Esophagus (tissue), 2 donors: ENCODE measurements at regions not wholly inside any gene's neighbourhood (a gene's known extent, or its start where the extent isn't known, plus 50 kb on each side); places are given as distances from the start of the nearest gene placed in this dataset.

ENCODE experiments used
- H3K27ac ChIP-seq, 2 donors: one replicate each; pipeline ENCODE4 v1.5.1; 2013; ENCODE audit warnings: low read depth in 2 of 2, mild to moderate bottlenecking in 2 of 2, inconsistent platforms in 1 of 2, low read length in 1 of 2, moderate library complexity in 1 of 2
- H3K27me3 ChIP-seq, 2 donors: one replicate each; pipeline ENCODE4 v1.6.1; 2013; ENCODE audit warnings: low read length in 2 of 2, control low read depth in 1 of 2, mild to moderate bottlenecking in 1 of 2; ENCODE audit not compliant: insufficient read depth in 2 of 2, control insufficient read depth in 1 of 2
- H3K36me3 ChIP-seq, 2 donors: one replicate each; pipeline ENCODE4 v1.6.1; 2013; ENCODE audit warnings: low read length in 1 of 2; ENCODE audit not compliant: control insufficient read depth in 2 of 2, insufficient read depth in 2 of 2
- H3K4me1 ChIP-seq, 2 donors: one replicate each; pipeline ENCODE4 v1.6.1; 2013; ENCODE audit warnings: low read length in 1 of 2; ENCODE audit not compliant: control insufficient read depth in 2 of 2, insufficient read depth in 2 of 2
- H3K4me3 ChIP-seq, 2 donors: one replicate each; pipeline ENCODE4 v1.5.1; 2013; ENCODE audit warnings: low read length in 2 of 2, mild to moderate bottlenecking in 2 of 2, low read depth in 1 of 2, moderate library complexity in 1 of 2
- H3K9me3 ChIP-seq, 2 donors: one replicate each; pipeline ENCODE4 v1.6.1; 2013; ENCODE audit warnings: mild to moderate bottlenecking in 2 of 2, low read depth in 1 of 2, low read length in 1 of 2, moderate library complexity in 1 of 2; ENCODE audit not compliant: control insufficient read depth in 2 of 2, insufficient read depth in 1 of 2
- WGBS, 2 donors: extraction: QIAGEN DNeasy Blood & Tissue Kit; methylation state at CpG; one replicate each; pipeline ENCODE4 v1.1.7; 2013; 5-methylcytosine and 5-hydroxymethylcytosine counted together
- donor health status: healthy with polysubstance abuse.
- donor health status: Bipolar disorder and iron deficiency.

DNA sequence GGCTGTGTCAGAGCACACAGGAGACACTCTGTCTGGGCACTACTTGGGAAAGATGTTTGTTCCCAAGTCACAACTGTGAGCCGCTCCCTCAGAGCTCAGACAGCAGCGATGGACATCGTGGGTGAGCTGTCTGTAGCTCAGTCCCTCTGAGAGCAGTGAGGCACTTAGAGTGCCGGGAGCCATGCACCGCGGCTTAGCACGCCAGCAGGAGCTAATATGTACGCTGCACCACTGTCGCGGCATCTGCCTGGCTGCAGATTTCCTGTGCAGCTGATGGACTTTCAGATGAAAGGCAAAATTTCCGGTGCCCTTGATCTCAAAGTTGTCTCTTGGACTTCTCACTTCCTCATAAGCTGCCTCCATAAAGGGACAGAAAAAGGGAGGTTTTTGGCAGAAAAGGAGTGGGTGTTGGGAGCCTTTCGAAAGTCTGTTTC lies 92.8 kb upstream of the ZNF469 start:
- Histone ChIP-seq H3K27me3 (no peaks in the 10 kb centered on the region), H3K4me3 (no peak overlapping the region), H3K36me3 (no peaks in the 10 kb centered on the region), H3K9me3 (peaks cover 2 to 8% of the 10 kb centered on the region in 2 donors), H3K27ac (no peak overlapping the region), H3K4me1 (no peaks in the 10 kb centered on the region)
- WGBS, 2 donors = 66 to 69% methylated on average over 12 of the region's 12 CpGs

DNA sequence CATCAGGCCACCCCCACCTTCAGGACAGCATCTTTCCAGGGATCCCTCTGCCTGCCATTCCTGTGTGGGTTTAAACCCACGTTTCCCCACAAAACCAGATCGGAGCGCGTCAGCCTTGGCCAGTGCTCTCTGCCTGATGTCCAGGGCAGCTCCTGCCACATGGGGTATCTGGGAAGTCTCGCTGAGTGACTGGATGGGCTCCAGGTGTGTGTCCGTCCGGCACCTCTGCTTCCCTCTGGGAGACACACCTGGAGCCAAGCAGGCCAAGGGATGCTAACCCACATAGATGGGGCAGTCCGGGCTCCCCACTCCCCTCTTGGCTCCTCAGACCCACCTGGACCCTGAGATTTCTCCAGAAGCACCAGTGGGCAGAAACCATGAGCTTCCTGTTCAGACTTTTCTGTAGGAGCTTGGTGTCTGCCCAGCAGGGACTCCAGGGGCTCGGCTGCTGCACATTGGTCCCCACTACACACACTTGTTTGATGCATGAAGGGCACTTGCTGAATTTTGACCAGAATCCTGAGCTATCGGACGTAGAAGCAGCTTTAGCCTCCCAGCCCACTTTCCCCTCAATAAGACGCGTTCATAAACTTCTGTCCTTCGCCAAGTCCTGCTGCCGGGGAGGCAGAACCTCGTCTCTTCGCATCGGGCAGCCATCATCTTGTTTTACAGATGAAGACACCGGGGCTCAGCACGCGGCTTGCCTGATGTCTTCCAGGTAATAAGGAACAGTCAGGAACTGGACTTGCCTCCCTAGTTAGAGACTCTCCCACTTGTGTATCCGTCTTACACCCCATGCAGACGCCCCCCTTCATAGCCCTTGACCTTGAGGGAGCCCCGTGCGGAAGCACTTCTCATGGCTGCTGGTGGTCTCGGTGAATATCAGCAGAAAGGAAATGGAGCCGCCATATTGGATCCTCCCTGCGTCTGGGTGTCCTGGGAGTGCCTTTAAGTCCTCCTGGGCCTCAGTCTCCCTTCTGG lies 91.6 kb upstream of the ZNF469 start:
- no peaks in the 10 kb centered on the region for H3K27me3 ChIP-seq
- H3K4me1 ChIP-seq = no peaks in the 10 kb centered on the region
- no peak overlapping the region for H3K4me3 ChIP-seq
- H3K9me3 ChIP-seq = peaks cover 2 to 8% of the 10 kb centered on the region in 2 donors
- H3K27ac ChIP-seq = no peak overlapping the region
- WGBS, 2 donors = 80 to 83% methylated on average over 28 of the region's 28 CpGs
- no peaks in the 10 kb centered on the region for H3K36me3 ChIP-seq

DNA sequence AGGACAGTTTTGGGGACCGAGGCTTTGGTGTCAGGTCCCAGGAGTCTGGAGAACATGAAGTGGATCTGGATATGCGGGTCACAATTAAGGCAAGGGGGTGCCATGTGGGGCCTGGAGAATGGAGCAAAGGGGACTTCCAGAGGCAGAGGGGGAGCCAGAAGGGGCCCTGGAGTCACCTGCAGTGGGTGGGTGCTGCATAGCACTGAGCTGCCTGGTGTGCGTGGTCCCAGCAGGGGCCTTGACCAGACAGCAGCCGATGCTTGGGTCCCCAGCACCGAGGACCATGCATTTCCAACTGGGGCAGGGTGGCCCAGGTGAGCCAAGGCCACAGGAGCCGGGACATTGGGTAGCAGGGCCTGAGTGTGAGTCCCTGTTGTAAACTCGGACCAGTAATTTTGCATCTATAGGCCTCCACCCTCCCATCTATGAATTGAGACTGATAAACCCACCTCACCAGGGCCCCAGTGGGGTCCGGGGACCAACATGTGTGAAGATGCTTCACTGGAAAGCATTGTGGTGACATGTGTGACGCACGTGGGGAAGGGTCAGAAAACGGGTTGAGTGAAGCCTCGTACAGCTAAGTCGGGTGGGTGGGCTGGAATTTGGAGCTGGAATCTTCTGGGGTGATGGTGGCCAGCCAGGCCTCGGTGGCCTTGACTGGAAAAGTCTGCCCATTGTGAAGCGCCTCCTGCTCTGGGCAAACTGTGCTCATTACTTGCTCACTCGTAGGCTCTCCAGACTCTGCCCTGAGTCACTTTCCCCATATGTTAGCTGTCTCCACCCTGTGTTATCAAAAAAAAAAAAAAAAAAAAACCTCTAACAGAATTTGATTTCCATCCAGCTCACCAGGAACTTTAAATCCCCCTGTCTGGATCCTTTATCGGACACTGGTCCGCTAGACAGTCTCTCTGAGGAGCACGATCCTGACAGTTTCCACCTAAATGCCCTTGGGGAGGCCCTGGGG lies 90.5 kb upstream of the ZNF469 start:
- Histone ChIP-seq H3K4me1 (peaks cover 0 to 5% of the 10 kb centered on the region in 2 donors), H3K9me3 (peaks cover 0 to 9% of the 10 kb centered on the region in 2 donors), H3K36me3 (no peaks in the 10 kb centered on the region), H3K27ac (no peak overlapping the region), H3K27me3 (no peaks in the 10 kb centered on the region), H3K4me3 (no peak overlapping the region)
- 89 to 92% methylated on average over 19 of the region's 19 CpGs for WGBS, 2 donors

DNA sequence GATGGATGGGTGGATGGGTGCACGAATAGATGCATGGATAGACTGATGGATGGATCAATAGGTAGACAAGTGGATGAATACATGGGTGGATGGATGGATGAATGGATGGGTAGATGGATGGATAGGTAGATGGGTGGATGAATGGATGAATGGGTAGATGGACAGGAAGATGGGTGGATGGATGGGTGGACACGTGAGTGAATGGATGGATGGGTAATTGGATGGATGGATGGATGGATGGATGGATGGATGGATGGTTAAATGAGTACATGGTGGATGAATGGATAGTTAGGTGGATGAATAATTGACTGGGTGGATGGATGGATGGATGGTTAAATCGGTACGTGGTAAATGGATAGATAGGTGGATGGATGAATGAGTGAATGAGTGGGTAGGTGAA lies 89.7 kb upstream of the ZNF469 start:
- Histone ChIP-seq H3K27ac (no peak overlapping the region), H3K27me3 (no peaks in the 10 kb centered on the region), H3K4me1 (peaks cover 0 to 7% of the 10 kb centered on the region in 2 donors), H3K36me3 (no peaks in the 10 kb centered on the region), H3K4me3 (no peak overlapping the region), H3K9me3 (peaks cover 0 to 9% of the 10 kb centered on the region in 2 donors)
- 90 to 93% methylated on average over 4 of the region's 4 CpGs for WGBS, 2 donors

DNA sequence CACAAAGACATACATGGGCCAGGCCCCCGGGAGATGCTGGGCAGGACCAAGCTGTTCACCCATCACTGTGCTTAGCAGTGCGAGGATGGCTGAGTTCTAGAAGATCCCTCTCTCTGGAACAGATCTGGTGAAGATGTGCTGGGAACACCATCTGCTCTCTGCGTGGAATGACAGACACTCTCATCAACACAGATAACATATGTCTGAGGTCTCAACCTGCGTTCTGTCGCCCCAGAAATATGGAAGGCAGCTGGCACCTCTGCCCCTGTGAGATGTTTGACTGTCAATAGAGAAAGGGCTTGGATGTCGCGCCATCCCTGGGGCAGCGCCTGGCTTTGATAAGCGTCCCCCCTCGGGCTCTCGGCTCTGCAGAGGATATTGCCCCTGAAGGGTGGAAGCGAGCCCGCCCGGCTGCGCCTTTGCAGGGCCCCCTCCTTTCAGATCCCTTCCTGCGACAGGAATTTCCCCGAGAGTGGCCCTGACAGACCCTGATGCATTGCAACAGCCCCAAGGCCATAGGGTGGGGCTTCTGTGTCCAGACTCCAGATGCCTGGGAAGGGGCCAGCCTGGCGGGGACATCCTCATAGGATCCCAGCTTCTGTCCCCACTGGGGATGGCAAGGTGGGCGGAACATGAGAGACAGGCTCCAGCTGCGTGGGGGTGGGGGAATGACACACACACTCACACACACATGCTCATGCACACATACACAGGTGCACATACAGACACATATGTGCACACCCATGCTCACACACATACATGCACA lies 86.9 kb upstream of the ZNF469 start:
- no peak overlapping the region for H3K27ac ChIP-seq
- H3K36me3 ChIP-seq = no peaks in the 10 kb centered on the region
- peaks cover 0 to 14% of the 10 kb centered on the region in 2 donors for H3K4me1 ChIP-seq
- H3K9me3 ChIP-seq = peaks cover 0 to 6% of the 10 kb centered on the region in 2 donors
- no peak overlapping the region for H3K4me3 ChIP-seq
- WGBS, 2 donors = 56 to 63% methylated on average over 20 of the region's 20 CpGs
- H3K27me3 ChIP-seq = no peaks in the 10 kb centered on the region

DNA sequence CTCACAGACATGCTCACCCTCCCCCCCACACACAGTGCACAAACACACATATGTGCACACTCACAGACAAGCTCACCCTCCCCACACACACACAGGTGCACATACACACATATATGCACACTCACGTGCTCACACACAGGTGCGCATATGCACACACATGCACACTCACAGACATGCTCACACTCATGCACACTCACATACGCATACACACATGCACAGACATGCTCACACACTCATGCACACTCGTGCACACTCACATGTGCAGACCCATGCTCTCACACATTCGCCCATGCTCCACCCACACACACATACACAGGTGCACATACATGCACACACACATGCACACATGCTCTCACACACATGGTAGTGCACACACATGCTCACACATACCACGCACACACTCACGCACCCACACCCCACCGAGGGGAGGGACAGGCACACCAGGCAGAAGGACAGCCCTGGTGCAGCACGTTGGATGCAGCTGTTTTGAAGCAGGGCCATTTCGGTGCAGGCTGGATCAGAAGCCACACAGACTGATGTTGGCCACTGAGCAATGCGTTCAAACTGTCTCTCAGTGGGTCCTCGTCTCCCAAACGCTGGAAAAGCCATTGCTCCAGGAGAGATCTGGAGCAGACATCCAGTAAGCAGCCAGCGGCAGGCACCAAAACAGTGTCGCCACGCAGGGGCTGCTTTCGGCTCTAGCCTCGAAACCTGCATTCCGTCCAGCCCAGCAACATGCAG lies 86.2 kb upstream of the ZNF469 start:
- 73 to 84% methylated on average over 19 of the region's 19 CpGs for WGBS, 2 donors
- H3K36me3 ChIP-seq = no peaks in the 10 kb centered on the region

DNA sequence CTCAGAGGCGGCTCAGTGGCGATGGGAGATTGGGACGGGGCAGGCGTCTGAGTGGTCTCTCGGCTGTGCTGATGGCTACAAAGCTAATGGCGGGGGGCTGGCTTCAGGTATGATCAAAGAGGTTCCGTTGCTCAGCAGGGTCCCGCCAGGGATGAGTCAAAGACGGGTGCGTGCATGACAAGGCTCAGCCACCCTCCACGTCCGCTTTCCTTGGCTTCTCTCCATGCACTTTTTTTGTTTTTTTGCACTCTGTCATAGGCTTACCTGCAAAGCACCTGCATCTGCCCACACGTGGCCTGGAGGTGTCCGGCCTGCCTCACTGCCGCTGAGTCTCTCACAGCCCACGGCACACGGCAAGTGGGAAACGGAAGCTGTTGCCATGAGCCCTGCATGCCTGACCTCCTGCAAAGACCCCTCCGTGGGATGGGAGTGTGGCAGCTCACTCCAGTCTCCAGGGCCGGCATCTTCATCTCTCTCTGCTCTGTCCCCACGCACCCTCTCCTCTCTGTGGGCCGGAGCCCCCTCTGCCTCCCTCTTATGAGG lies 85.5 kb upstream of the ZNF469 start:
- 62 to 69% methylated on average over 22 of the region's 22 CpGs for WGBS, 2 donors
- H3K4me1 ChIP-seq = peaks cover 0 to 14% of the 10 kb centered on the region in 2 donors
- no peaks in the 10 kb centered on the region for H3K27me3 ChIP-seq

More for the DNA sequence above, 86.2 kb upstream of the ZNF469 start:
- Histone ChIP-seq H3K27me3 (no peaks in the 10 kb centered on the region), H3K9me3 (peaks cover 0 to 6% of the 10 kb centered on the region in 2 donors), H3K4me1 (peaks cover 0 to 14% of the 10 kb centered on the region in 2 donors), H3K27ac (no peak overlapping the region), H3K4me3 (no peak overlapping the region)

DNA sequence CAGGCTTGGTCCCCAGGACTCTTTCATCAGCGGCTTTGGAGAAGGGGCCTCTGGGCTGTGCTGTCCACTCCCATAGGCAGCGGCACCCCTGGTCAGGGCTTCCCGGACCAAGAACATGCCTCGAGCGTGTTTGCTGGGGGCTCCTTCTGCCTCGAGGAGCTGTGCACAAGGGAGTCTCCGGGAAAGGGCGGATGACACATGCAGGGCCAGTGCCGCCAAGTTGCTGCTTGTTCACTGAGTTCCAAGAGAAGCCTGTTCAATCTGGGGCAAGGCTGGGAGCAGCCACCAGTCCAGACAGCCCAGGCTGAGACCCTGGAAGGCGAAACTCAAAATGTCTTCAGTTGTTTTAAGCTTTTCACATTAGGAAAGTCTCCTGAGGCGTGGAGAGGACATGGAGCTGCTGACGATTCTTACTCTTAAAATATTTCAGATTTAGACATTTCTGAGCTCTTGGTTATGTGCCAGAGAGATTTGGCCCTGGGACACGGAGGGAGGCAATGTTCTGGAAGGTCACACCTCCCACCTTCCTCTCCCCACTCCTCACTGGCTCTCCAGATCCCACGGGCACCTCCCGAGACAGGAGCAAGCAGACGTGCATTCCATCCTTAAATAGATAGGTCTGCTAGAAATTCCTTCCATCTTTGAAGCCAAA lies 84.5 kb upstream of the ZNF469 start:
- Histone ChIP-seq H3K27ac (no peak overlapping the region), H3K27me3 (no peaks in the 10 kb centered on the region), H3K9me3 (peaks cover 0 to 6% of the 10 kb centered on the region in 2 donors), H3K4me1 (peaks cover 0 to 14% of the 10 kb centered on the region in 2 donors), H3K4me3 (no peak overlapping the region), H3K36me3 (no peaks in the 10 kb centered on the region)
- 37 to 47% methylated on average over 16 of the region's 16 CpGs for WGBS, 2 donors

More for the DNA sequence above, 85.5 kb upstream of the ZNF469 start:
- Histone ChIP-seq H3K36me3 (no peaks in the 10 kb centered on the region), H3K27ac (no peak overlapping the region), H3K9me3 (peaks cover 0 to 6% of the 10 kb centered on the region in 2 donors), H3K4me3 (no peak overlapping the region)
